ENCODE measurements at regions not wholly inside any gene's neighbourhood (a gene's known extent, or its start where the extent isn't known, plus 50 kb on each side); places are given as distances from the start of the nearest gene placed in this dataset.

DNA sequence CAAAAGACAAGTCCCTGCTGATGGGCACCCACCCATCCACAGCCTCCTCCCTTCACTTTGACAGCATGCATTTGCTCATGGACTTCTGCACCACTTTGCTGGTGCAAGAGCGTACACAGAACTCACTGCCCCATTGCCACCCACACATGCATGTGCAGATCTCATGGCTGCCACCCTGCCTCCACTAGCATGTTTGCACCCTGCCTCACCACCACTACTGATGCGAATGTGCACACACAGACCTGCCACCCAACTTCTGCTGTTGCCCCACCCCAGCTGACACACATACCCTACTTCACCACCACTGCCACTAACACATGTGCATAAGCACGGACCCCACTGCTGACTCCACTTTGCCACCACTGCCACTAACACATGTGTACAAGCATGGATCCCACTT is 64.9 kb upstream of the EYS start:
- H3K27me3 ChIP-seq: no peaks in the 10 kb centered on the region
- H3K36me3 ChIP-seq: no peaks in the 10 kb centered on the region
- no peak overlapping the region for H3K4me3 ChIP-seq
- no peak for DNase-seq
- no peaks in the 10 kb centered on the region for H3K9me3 ChIP-seq

DNA sequence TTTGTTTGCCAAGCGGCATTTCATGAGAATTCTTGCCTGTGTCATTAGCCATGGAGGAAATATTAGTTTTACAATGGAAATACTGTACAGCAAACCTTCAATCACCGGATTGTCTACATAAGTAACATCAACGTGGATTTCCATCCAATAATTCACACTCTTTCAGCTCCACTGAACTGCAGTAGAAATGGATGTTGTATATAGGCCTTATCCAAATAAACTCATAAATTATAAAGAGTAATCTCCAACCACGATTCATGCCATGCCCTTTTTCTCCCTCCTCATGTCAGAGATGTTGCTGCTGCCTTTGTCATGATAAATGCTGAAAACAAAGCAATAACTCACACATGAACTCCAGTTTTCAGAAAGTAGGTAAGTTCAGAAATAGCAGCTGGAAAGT is 54.9 kb upstream of the EYS start:
- Histone ChIP-seq H3K4me3 (no peak overlapping the region), H3K36me3 (no peaks in the 10 kb centered on the region), H3K27me3 (no peaks in the 10 kb centered on the region)

DNA sequence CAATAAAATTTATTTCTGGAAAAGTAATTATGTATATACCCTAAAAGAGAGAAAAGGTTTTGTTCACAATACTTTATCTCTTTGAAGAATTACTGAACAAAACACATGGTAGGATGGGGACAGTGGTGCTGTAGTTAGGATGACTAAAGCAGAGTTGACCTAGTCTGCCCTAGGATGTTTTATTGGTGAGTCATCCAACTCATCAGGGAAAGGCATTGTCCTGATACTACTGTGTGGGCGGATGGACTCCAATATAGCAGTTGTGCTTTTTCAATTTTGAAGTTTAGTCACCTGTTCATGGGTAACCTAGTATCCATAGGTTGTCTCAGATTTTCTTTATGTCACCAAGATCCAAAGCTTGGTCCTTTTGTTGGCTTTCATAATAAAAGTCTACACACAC is 53.3 kb upstream of the EYS start:
- H3K36me3 ChIP-seq: no peaks in the 10 kb centered on the region
- H3K4me3 ChIP-seq: no peak overlapping the region
- no peak for DNase-seq
- no peaks in the 10 kb centered on the region for H3K9me3 ChIP-seq
- H3K27me3 ChIP-seq: no peaks in the 10 kb centered on the region

More for the DNA sequence above, 54.9 kb upstream of the EYS start:
- no peak for DNase-seq
- H3K9me3 ChIP-seq: no peaks in the 10 kb centered on the region

Data from MG63 (cell line).